GM12878 (cell line): ENCODE measurements at regions not wholly inside any gene's neighbourhood (a gene's known extent, or its start where the extent isn't known, plus 50 kb on each side); places are given as distances from the start of the nearest gene placed in this dataset.

ENCODE experiments used
- ATAC-seq: fragments of 200-7000 bp; cut with Tn5 transposase; 3 replicates; pipeline ENCODE4 v1.9.1; 2020; ENCODE audit warnings: mild to moderate bottlenecking, moderate library complexity
- BruUV-seq: library from RNA; stranded (reverse); fragments of 400-500 nt; replicated peaks from 2 replicates; lab custom pipeline; 2021; lab: Mats Ljungman, UMichigan
- CTCF ChIA-PET: fragments of 300-600 bp; sonication (Branson Sonifier 250); formaldehyde crosslinking; extraction: SDS; loops from one replicate; lab custom pipeline; 2021; ENCODE audit warnings: inconsistent platforms; lab: Yijun Ruan, JAX
- POLR2A ChIA-PET: fragments of 350-600 bp; formaldehyde crosslinking; extraction: SDS; loops from one replicate; lab custom pipeline; 2021; ENCODE audit warnings: inconsistent platforms; lab: Charles Lee
- RAD21 ChIA-PET: fragments of 300-600 bp; sonication (Branson Sonifier 250); formaldehyde crosslinking; loops from one replicate; lab custom pipeline; 2023; ENCODE audit warnings: antibody characterized with exemption; ENCODE audit not compliant: unreplicated experiment; lab: Charles Lee
- SMC1A ChIA-PET: fragments of 300-600 bp; sonication (Branson Sonifier 250); formaldehyde crosslinking; loops from one replicate; lab custom pipeline; 2023; ENCODE audit not compliant: unreplicated experiment, uncharacterized antibody; lab: Charles Lee
- DNase-seq: peaks from one replicate; pipeline ENCODE4 v3.0.0-alpha.2; 2011; ENCODE audit warnings: low read depth, low spot score
- FAIRE-seq: peaks from 3 replicates; lab custom pipeline; 2011; peaks lifted over from hg19 to GRCh38; lab: Jason Lieb, UNC
- H2AFZ ChIP-seq: 2 replicates; pipeline ENCODE4 v1.6.0; 2011; ENCODE audit warnings: low read depth, low read length, control low read depth; ENCODE audit not compliant: control insufficient read depth
- H3K27ac ChIP-seq: 2 replicates; pipeline ENCODE4 v1.5.1; 2011; ENCODE audit warnings: control low read depth; ENCODE audit not compliant: control insufficient read depth, insufficient read depth
- H3K27me3 ChIP-seq, 2 experiments: replicated peaks in 1 of 2; 2 replicates each; pipeline versions ENCODE4 v1.6.0 to v1.6.1; 2011; ENCODE audit warnings: low read length in 1 of 2; ENCODE audit not compliant: control insufficient read depth in 2 of 2, insufficient read depth in 2 of 2
- H3K36me3 ChIP-seq, 2 experiments: 2 replicates each; pipeline ENCODE4 v1.5.1; 2011; ENCODE audit warnings: low read length in 1 of 2; ENCODE audit not compliant: control insufficient read depth in 2 of 2, insufficient read depth in 2 of 2
- H3K4me1 ChIP-seq: 2 replicates; pipeline ENCODE4 v1.6.1; 2011; ENCODE audit warnings: mild to moderate bottlenecking, low read length, moderate library complexity, mixed read lengths; ENCODE audit not compliant: control insufficient read depth, insufficient read depth
- H3K4me2 ChIP-seq: 2 replicates; pipeline ENCODE4 v1.6.0; 2011; ENCODE audit warnings: control low read depth; ENCODE audit not compliant: control insufficient read depth, insufficient read depth
- H3K4me3 ChIP-seq: fragments of 200-600 bp; sonication (generic); 2 replicates; pipeline ENCODE4 v1.5.1; 2016
- H3K79me2 ChIP-seq: 2 replicates; pipeline ENCODE4 v1.6.0; 2011; ENCODE audit warnings: low read length; ENCODE audit not compliant: control insufficient read depth, insufficient read depth
- H3K9ac ChIP-seq: 2 replicates; pipeline ENCODE4 v1.8.0; 2011; ENCODE audit warnings: low read length, control low read depth, mixed read lengths; ENCODE audit not compliant: control insufficient read depth, insufficient read depth
- H3K9me3 ChIP-seq: replicated peaks from 3 replicates; pipeline ENCODE4 v1.5.1; 2011; ENCODE audit warnings: mild to moderate bottlenecking, low read length; ENCODE audit not compliant: control insufficient read depth, insufficient read depth
- H4K20me1 ChIP-seq: 2 replicates; pipeline ENCODE4 v1.6.0; 2011; ENCODE audit not compliant: control insufficient read depth, insufficient read depth
- ATF7 ChIP-seq: fragments of 450-650 bp; IDR thresholded peaks from 2 replicates; pipeline ENCODE4 v1.6.1; 2016; ENCODE audit warnings: low read depth, mild to moderate bottlenecking
- JUND ChIP-seq: IDR thresholded peaks from 2 replicates; pipeline ENCODE4 v1.6.1; 2012; ENCODE audit warnings: low read depth, mild to moderate bottlenecking, low read length, improper control_type of control experiment, moderate library complexity
- NFYA ChIP-seq: IDR thresholded peaks from 2 replicates; pipeline ENCODE4 v1.6.1; 2011; ENCODE audit warnings: low read depth, mild to moderate bottlenecking, low read length, improper control_type of control experiment, borderline replicate concordance
- PKNOX1 ChIP-seq: fragments of 450-650 bp; IDR thresholded peaks from 2 replicates; pipeline ENCODE4 v1.6.1; 2016; ENCODE audit warnings: mild to moderate bottlenecking
- RELA ChIP-seq: fragments of 450-650 bp; IDR thresholded peaks from 2 replicates; pipeline ENCODE4 v1.8.0; 2014; ENCODE audit warnings: borderline replicate concordance; ENCODE audit not compliant: partially characterized antibody
- SPI1 ChIP-seq: IDR thresholded peaks from 2 replicates; pipeline ENCODE4 v1.6.1; 2011; ENCODE audit warnings: low read depth, mild to moderate bottlenecking, low read length, moderate library complexity, borderline replicate concordance; ENCODE audit not compliant: insufficient read depth
- WGBS: methylation state at CpG from one replicate; pipeline ENCODE4 v1.1.6; 2016; ENCODE audit warnings: low lambda C conversion rate; ENCODE audit not compliant: insufficient replicate concordance, insufficient coverage; ENCODE audit errors: missing lambda C conversion rate; 5-methylcytosine and 5-hydroxymethylcytosine counted together
- in situ Hi-C: fragments of 300-500 bp; cut with MboI; formaldehyde crosslinking; loops from 9 replicates; pipeline ENCODE4 v1.14.3; 2018; ENCODE audit warnings: mixed read lengths
- intact Hi-C: fragments of 100-400 bp; cut with micrococcal nuclease; formaldehyde crosslinking; loops from one replicate; pipeline ENCODE4 v1.14.2; 2022; ENCODE audit not compliant: unreplicated experiment
- TF ChIP-seq, protein P1 (sequence below): IDR thresholded peaks from 2 replicates; pipeline ENCODE4 v1.6.1; 2012; ENCODE audit warnings: improper control_type of control experiment, low read depth, low read length; ENCODE audit not compliant: insufficient replicate concordance

- Histone ChIP-seq H2AFZ (no peak overlapping the region), H3K27ac (no peak overlapping the region), H3K79me2 (no peaks in the 10 kb centered on the region), H3K4me1 (no peaks in the 10 kb centered on the region), H3K4me3 (no peak overlapping the region), H3K9ac (no peak overlapping the region), H3K4me2 (no peak overlapping the region), H4K20me1 (no peaks in the 10 kb centered on the region)
- intact Hi-C loops: no loop called here
- SMC1A ChIA-PET: no interaction called here
- BruUV-seq: no TSS peak
- DNase-seq: no peak
- no peak for ATAC-seq
- POLR2A ChIA-PET: no interaction called here
- RAD21 ChIA-PET: no interaction called here
- FAIRE-seq: no peak
- CTCF ChIA-PET: interaction anchor here (1.5 kb wide), 1 partner anchor 10 kb away, joined by 3 read pairs; no protein-coding TSS in a partner anchor
- WGBS: 4% methylated on average over 1 of the region's 1 CpG
- TF ChIP-seq SPI1: peak; percentile 67
- TF ChIP-seq JUND: no peak
- no peak for TF ChIP-seq RELA
- TF ChIP-seq, protein P1, sequence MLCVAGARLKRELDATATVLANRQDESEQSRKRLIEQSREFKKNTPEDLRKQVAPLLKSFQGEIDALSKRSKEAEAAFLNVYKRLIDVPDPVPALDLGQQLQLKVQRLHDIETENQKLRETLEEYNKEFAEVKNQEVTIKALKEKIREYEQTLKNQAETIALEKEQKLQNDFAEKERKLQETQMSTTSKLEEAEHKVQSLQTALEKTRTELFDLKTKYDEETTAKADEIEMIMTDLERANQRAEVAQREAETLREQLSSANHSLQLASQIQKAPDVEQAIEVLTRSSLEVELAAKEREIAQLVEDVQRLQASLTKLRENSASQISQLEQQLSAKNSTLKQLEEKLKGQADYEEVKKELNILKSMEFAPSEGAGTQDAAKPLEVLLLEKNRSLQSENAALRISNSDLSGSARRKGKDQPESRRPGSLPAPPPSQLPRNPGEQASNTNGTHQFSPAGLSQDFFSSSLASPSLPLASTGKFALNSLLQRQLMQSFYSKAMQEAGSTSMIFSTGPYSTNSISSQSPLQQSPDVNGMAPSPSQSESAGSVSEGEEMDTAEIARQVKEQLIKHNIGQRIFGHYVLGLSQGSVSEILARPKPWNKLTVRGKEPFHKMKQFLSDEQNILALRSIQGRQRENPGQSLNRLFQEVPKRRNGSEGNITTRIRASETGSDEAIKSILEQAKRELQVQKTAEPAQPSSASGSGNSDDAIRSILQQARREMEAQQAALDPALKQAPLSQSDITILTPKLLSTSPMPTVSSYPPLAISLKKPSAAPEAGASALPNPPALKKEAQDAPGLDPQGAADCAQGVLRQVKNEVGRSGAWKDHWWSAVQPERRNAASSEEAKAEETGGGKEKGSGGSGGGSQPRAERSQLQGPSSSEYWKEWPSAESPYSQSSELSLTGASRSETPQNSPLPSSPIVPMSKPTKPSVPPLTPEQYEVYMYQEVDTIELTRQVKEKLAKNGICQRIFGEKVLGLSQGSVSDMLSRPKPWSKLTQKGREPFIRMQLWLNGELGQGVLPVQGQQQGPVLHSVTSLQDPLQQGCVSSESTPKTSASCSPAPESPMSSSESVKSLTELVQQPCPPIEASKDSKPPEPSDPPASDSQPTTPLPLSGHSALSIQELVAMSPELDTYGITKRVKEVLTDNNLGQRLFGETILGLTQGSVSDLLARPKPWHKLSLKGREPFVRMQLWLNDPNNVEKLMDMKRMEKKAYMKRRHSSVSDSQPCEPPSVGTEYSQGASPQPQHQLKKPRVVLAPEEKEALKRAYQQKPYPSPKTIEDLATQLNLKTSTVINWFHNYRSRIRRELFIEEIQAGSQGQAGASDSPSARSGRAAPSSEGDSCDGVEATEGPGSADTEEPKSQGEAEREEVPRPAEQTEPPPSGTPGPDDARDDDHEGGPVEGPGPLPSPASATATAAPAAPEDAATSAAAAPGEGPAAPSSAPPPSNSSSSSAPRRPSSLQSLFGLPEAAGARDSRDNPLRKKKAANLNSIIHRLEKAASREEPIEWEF: no peak
- TF ChIP-seq NFYA: no peak
- no peak for TF ChIP-seq PKNOX1
- no peak for TF ChIP-seq ATF7
- TF ChIP-seq, all 136 proteins: peak for 1
- in situ Hi-C loops: no loop called here
- H3K27me3 ChIP-seq: no peaks in the 10 kb centered on the region
- H3K36me3 ChIP-seq: no peaks in the 10 kb centered on the region
- H3K9me3 ChIP-seq: no peaks in the 10 kb centered on the region
Measured at GRCh38 chr12:91944637-91945036, 201.0 kb downstream of the BTG1 start.
